Activated CD8-positive, alpha-beta memory T cell treated with anti-CD3 and anti-CD28 coated beads for 36 hours (primary cell): ENCODE measurements at regions not wholly inside any gene's neighbourhood (a gene's known extent, or its start where the extent isn't known, plus 50 kb on each side); places are given as distances from the start of the nearest gene placed in this dataset.

Experiments used
- CTCF ChIA-PET: fragments of 350-600 bp; sonication (Branson Sonifier 250); formaldehyde crosslinking; loops from one replicate; lab custom pipeline; 2021; ENCODE audit warnings: antibody characterized with exemption; lab: Charles Lee
- POLR2A ChIA-PET: fragments of 350-600 bp; sonication (Branson Sonifier 250); formaldehyde crosslinking; loops from one replicate; lab custom pipeline; 2021; ENCODE audit warnings: antibody characterized with exemption; lab: Charles Lee

DNA sequence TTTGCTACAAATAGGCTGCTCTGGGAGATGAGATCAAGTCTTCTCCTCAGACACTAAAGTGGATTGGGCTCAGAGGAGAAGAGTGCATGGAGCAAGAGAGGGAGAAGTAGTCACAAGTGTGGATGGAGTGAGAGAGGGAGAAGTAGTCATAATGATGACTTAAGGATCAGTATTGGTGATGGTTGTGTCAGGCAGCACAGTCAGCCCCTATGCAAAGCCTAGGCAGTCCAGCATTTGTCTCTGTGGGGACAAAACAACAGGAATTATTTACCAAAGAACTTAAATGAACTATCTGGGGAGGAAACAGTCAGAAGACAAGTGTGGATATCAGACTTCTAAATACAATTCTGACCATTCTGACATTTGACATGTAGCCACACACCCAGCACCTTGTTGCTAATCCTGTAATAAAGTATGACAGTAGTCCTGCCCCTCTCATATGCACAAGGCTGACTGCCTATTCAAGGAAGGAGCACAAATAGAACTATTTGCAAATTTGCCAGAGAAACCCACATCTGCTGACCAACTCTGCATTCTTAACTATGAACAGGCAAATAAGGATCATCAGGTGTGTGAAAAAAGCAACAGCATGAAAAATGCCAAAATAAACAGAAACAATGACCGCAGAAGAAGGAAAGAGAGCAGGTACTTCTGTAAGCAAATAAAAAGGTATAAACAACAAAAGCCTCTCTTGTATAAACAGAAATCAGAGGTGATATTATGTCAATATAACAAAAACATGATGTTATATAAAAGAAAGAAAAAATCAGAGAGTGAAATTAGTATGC, 1597.9 kb upstream of the ACVR2A start:
- POLR2A ChIA-PET: no interaction called here
- CTCF ChIA-PET: no interaction called here

DNA sequence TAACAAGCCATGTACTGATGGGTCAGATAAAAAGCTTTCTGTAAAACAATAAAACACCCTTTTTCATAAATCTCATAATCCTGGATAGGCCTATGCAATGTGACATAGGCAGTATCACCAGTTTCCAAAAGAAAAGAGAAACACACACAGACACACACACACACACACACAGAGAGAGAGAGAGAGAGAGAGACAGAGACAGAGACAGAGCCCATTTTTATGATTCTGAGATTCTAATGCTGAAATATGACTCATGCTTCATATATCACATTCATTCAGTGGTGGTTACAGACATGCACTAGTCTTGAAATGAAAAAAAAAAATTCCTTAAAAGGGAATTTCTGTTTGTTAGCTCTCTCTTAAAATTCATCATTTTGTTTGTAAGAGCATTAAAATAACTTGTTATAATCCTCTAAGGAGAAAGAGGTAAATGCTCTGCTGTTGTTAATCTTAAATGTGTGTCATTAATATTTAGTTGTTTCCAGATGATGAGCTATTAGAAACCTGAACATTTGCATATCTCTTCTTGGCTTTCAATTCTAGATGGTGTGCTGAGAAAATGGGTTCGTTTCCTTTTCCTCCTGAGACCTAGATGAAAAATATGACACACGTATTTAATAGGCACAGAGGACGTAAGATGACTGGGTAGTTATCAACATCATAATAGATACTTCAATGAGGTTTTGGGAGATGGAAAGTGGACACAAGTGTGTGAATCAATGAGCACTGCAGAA, 1598.7 kb upstream of the ACVR2A start:
- CTCF ChIA-PET: no interaction called here
- POLR2A ChIA-PET: no interaction called here

- CTCF ChIA-PET: no interaction called here
- POLR2A ChIA-PET: interaction anchor here (0.6 kb wide), 1 partner anchor 1575 kb away, joined by 4 read pairs; no protein-coding TSS in a partner anchor
Measured at GRCh38 chr2:146244830-146245229, 1600.0 kb upstream of the ACVR2A start.

GRCh38 chr2:146244131-146244530, 1600.7 kb upstream of the ACVR2A start:
- CTCF ChIA-PET: no interaction called here
- POLR2A ChIA-PET: no interaction called here

- CTCF ChIA-PET: no interaction called here
Measured at GRCh38 chr2:146241023-146241422, 1603.8 kb upstream of the ACVR2A start.

GRCh38 chr2:146240391-146240790, 1604.4 kb upstream of the ACVR2A start:
- POLR2A ChIA-PET: no interaction called here
- CTCF ChIA-PET: no interaction called here

More at GRCh38 chr2:146241023-146241422, 1603.8 kb upstream of the ACVR2A start:
- POLR2A ChIA-PET: no interaction called here

- ChIA-PET POLR2A (no interaction called here), CTCF (no interaction called here)
Measured at GRCh38 chr2:146239392-146240135, 1605.3 kb upstream of the ACVR2A start.

DNA sequence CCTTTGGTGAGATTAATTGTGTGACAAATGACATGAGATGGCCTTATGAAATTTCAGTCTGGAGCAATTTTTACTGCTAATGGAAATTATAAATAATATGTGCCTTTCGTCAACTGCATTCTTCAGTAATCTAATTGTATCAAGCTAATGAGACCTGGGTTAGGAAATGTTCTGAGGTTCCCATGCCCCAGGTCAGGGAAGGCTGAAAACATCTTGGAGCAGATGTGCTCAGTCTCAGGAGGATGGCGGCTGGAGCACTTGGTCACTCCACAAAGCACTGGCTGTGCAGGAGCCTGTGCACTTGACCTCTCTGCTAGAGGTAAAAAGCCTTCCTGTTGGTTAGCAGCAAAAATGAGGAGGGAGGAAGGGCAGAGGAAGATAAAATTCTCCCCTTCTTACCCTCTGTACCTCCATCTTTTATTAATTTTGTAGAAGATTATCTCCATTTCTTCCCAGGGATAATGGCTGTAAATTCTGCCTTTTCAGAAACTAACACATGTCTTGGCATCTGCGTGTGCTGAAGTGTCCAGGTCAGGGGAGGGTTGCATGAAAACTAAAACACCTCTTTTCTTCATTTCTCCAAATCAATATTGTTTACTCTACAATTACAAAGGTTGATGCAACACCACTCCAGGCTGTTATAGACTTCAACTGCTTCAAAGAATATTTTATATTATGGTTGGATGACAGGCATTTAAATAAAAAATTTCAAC, 1606.4 kb upstream of the ACVR2A start:
- ChIA-PET CTCF (no interaction called here), POLR2A (no interaction called here)

DNA sequence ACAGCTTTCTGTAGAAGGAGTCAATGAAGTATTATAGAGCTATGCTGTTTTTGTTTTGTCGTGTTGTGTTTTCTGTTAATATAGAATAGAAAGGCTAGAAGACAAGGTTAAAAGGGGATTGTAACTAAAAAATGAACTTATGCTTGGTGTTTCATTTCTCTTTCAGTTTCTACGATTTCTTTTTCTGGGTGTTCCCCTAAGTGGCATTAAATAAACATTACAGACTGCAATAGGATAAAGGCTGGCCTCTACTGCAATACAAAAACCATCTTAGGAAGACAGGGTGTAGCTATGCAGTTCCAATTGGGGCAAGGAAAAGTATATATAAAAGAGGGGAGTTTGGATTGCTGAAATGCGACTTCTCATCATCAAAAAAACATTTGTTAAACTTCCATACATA, 1609.7 kb upstream of the ACVR2A start:
- POLR2A ChIA-PET: no interaction called here
- CTCF ChIA-PET: no interaction called here

DNA sequence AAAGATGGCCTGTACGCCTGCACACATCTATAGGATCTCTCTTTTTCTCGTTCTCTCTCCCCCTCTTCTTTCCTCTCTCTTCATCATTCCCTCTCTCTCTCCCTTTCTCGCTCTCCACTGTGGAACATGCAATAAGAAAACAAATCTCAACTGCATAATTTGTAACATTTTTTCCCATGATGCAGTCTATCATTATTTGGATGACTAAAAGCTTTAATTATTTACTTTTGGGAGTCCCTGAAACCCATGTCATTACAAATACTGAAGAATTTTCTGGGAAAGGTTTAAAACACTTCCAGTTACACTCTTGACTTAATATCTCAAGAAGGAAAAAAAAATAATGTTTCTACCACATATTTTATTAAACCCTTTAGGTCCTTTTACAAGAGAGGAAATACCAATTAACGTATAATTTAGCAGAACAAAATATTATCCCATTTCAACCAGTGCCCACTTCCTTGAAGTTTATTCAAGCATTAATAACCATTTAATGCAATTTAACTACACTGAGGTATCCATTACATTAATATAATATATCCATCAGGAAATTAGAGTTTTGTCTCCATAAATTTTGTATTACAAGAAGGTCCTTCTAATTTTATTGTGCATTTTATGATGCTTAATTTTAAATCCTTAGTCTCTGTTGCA, 1615.2 kb upstream of the ACVR2A start:
- ChIA-PET CTCF (no interaction called here), POLR2A (no interaction called here)

DNA sequence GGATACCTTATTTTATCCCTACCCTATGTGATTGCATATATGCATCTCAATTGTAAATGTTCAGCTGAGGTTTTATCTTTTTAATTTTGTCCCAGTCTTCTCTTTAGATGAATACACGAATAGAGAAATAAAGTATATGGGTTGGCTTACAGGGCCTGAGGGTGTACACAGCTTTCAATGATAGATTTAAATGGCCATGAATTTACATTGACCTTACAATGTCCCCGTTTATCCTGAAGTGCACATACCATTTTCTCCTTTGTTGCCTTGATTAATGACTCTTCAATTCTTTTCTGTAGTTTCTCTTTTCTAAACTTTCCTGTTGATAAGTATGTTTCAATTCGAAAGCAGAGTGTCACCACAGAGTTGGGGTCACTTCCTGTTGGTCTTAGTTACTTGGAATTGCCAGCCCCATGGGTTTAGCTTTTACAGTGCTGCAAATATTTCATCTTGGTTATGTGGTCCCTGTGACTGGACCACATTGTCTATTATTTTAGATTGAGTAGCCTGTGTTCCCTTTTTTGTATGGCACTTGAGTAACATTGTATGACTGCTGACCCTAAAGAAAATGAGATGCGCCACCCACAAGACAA, 1616.3 kb upstream of the ACVR2A start:
- ChIA-PET POLR2A (no interaction called here), CTCF (no interaction called here)

GRCh38 chr2:146228020-146228393, 1616.8 kb upstream of the ACVR2A start:
- ChIA-PET POLR2A (no interaction called here), CTCF (no interaction called here)

DNA sequence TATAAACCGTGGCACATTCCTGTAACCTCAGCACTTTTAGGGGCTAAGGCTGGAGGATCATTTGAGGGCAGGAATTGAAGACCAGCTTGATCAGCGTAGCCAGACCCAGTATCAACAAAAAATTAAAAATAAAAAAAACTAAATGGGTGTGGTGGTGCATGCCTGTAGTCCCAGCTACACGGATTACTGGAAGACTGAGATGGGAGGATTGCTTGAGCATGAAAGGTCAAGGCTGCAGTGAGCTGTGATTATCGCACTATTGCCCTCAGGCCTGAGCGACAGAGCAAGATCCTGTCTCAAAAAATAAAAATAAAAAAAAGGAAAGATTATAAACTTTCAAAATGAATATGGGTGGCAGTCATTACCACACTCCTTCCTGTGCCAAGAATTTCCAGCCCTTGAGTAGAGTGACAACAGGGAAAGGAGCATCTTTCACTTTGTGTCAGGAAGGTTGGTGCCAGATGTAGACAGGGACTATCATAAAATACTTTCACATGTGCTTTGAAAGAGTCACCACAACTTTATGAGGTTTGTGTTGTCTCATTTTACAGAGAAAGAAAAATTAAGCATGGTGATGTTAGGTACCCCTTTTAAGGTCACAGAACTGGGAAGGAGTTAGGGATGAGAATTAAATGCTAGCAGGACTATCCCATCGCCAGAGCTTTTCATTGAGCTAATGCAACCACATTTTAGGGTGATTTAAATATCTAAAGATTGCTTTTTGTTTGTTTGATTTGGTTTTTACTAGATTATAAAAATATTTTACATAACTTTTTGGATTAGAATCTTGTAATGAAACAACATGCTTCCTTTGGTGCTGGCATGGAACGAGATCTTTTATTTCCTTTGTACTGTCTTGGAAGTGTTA, 1617.4 kb upstream of the ACVR2A start:
- ChIA-PET POLR2A (no interaction called here), CTCF (no interaction called here)

- ChIA-PET POLR2A (no interaction called here), CTCF (no interaction called here)
Measured at GRCh38 chr2:146226077-146226476, 1618.8 kb upstream of the ACVR2A start.

- CTCF ChIA-PET: no interaction called here
Measured at GRCh38 chr2:146221826-146222225, 1623.0 kb upstream of the ACVR2A start.

GRCh38 chr2:146220957-146221356, 1623.9 kb upstream of the ACVR2A start:
- POLR2A ChIA-PET: no interaction called here
- CTCF ChIA-PET: no interaction called here

More at GRCh38 chr2:146221826-146222225, 1623.0 kb upstream of the ACVR2A start:
- POLR2A ChIA-PET: no interaction called here

DNA sequence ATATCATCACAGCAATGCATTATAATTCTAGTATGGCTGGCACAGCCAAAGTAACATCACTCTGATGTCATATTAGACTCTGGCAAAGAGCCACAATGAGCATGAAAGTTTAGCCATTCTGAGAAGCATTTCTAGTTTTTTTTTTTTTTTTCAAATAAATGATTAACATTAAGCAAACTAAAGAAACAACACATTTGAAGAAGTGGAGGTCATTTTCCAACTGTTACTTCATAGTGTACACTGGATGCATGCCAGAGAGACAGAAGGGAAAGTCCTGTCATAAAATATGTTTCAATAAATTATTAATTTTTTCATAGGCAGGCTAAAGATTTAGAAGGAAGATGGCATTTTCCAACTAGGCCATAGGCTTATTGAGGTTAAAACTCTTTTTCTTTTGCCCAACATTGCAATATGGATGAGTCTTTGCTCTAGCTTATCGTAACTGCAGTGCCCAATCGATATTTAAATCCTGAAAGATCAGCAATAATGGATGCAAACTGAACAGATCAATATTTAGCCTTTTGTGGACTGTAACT, 1630.4 kb upstream of the ACVR2A start:
- ChIA-PET CTCF (no interaction called here), POLR2A (no interaction called here)

- CTCF ChIA-PET: no interaction called here
- POLR2A ChIA-PET: no interaction called here
Measured at GRCh38 chr2:146213674-146214073, 1631.2 kb upstream of the ACVR2A start.
